GM13976 (cell line): ENCODE measurements at regions not wholly inside any gene's neighbourhood (a gene's known extent, or its start where the extent isn't known, plus 50 kb on each side); places are given as distances from the start of the nearest gene placed in this dataset.

Experiments used
- DNase-seq: peaks from one replicate; pipeline ENCODE4 v3.0.0; 2012; ENCODE audit warnings: low spot score
- in situ Hi-C: fragments of 300-500 bp; cut with MboI; formaldehyde crosslinking; loops from one replicate; pipeline ENCODE4 v1.12.0; 2022; ENCODE audit warnings: low sequenced_read_pairs, mixed read lengths, inconsistent platforms; ENCODE audit not compliant: unreplicated experiment
- TF ChIP-seq, protein P1 (sequence below): IDR thresholded peaks from 2 replicates; pipeline ENCODE4 v1.5.1; 2012; ENCODE audit warnings: borderline replicate concordance, mild to moderate bottlenecking; ENCODE audit not compliant: insufficient read depth; ENCODE audit errors: extremely low read depth, missing control alignments, control extremely low read depth

GRCh38 chr17:15119968-15120367, 145.2 kb downstream of the PMP22 start:
- TF ChIP-seq, protein P1, sequence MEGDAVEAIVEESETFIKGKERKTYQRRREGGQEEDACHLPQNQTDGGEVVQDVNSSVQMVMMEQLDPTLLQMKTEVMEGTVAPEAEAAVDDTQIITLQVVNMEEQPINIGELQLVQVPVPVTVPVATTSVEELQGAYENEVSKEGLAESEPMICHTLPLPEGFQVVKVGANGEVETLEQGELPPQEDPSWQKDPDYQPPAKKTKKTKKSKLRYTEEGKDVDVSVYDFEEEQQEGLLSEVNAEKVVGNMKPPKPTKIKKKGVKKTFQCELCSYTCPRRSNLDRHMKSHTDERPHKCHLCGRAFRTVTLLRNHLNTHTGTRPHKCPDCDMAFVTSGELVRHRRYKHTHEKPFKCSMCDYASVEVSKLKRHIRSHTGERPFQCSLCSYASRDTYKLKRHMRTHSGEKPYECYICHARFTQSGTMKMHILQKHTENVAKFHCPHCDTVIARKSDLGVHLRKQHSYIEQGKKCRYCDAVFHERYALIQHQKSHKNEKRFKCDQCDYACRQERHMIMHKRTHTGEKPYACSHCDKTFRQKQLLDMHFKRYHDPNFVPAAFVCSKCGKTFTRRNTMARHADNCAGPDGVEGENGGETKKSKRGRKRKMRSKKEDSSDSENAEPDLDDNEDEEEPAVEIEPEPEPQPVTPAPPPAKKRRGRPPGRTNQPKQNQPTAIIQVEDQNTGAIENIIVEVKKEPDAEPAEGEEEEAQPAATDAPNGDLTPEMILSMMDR = no peak
- no peak for DNase-seq
- in situ Hi-C loops = no loop called here

- no peak for DNase-seq
- TF ChIP-seq, protein P1 = no peak
- in situ Hi-C loops = no loop called here
Observed at GRCh38 chr17:15117239-15117638, 147.9 kb downstream of the PMP22 start.

GRCh38 chr17:15112846-15113617, 152.1 kb downstream of the PMP22 start:
- DNase-seq = no peak
- TF ChIP-seq, protein P1 = no peak
- in situ Hi-C loops = no loop called here

- TF ChIP-seq, protein P1 = no peak
- no peak for DNase-seq
- in situ Hi-C loops = no loop called here
Observed at GRCh38 chr17:15109608-15110007, 155.5 kb downstream of the PMP22 start.

DNA sequence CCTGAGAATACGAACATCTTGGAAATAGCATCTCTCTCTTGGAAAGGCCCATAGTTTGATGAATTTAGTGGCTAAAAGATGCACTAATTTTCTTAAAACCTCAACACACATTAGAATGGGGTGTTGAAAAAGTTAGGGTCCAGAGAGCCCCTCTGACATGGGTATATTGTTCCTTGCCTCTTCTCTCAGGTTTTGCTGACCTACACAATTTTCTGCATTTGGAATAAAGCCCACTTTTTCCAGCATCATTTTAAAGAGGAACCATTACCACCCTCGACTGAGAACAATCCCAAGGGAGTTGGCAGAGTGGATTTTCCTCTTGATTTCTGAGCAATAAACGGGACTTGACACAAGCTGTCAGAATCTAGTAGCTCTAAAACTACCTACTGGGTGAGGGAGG, 156.1 kb downstream of the PMP22 start:
- in situ Hi-C loops = no loop called here
- TF ChIP-seq, protein P1 = no peak

GRCh38 chr17:15106540-15106939, 158.6 kb downstream of the PMP22 start:
- in situ Hi-C loops = no loop called here
- DNase-seq = no peak

More for the DNA sequence above, 156.1 kb downstream of the PMP22 start:
- DNase-seq = no peak

More at GRCh38 chr17:15106540-15106939, 158.6 kb downstream of the PMP22 start:
- TF ChIP-seq, protein P1 = no peak
